Activated T-helper 17 cell treated with anti-CD3 and anti-CD28 coated beads, Interleukin-2, amount 50 U/mL, for 72 hours (primary cell): ENCODE measurements at regions not wholly inside any gene's neighbourhood (a gene's known extent, or its start where the extent isn't known, plus 50 kb on each side); places are given as distances from the start of the nearest gene placed in this dataset.

ENCODE experiments used
- ATAC-seq: fragments of 150-1000 bp; cut with Tn5 transposase; replicated peaks from 2 replicates; pipeline ENCODE4 v1.10.0; 2021; ENCODE audit warnings: mild to moderate bottlenecking, moderate library complexity
- H3K27ac Mint-ChIP-seq: one replicate; pipeline ENCODE4 v1.8.0; 2022; ENCODE audit warnings: mixed read lengths
- H3K27me3 Mint-ChIP-seq: one replicate; pipeline ENCODE4 v1.8.0; 2022; ENCODE audit warnings: mixed read lengths
- H3K36me3 Mint-ChIP-seq: one replicate; pipeline ENCODE4 v1.8.0; 2022; ENCODE audit warnings: low read depth, mild to moderate bottlenecking, mixed read lengths
- H3K4me1 Mint-ChIP-seq: one replicate; pipeline ENCODE4 v1.8.0; 2022; ENCODE audit warnings: mixed read lengths
- H3K4me3 Mint-ChIP-seq: one replicate; pipeline ENCODE4 v1.8.0; 2022; ENCODE audit warnings: mild to moderate bottlenecking, mixed read lengths
- H3K9me3 Mint-ChIP-seq: one replicate; pipeline ENCODE4 v1.8.0; 2022; ENCODE audit warnings: mixed read lengths

DNA sequence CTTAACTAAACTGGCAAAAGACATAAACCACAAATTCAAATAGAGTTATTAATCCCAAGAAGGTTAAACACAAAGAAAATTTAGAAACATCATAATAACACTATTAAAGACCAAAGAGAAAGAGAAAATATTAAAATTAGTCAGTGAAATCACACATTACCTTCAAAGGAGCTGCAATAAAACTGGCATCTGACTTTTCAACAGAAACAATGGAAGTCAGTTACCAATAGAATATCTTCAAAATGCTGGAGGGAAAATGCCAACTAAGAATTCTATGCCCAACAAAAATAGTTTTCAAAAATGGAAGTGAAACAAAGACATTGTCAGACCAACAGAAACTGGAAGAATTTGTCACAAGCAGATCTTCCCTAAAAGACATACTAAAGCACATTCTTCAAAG, 68.7 kb upstream of the RNF7 start:
- Mint-ChIP-seq H3K9me3 (peaks cover 13% of the 10 kb centered on the region), H3K4me1 (no peaks in the 10 kb centered on the region), H3K27ac (no peak overlapping the region), H3K4me3 (no peak overlapping the region), H3K27me3 (peaks cover 3% of the 10 kb centered on the region), H3K36me3 (no peaks in the 10 kb centered on the region)
- ATAC-seq = no peak

DNA sequence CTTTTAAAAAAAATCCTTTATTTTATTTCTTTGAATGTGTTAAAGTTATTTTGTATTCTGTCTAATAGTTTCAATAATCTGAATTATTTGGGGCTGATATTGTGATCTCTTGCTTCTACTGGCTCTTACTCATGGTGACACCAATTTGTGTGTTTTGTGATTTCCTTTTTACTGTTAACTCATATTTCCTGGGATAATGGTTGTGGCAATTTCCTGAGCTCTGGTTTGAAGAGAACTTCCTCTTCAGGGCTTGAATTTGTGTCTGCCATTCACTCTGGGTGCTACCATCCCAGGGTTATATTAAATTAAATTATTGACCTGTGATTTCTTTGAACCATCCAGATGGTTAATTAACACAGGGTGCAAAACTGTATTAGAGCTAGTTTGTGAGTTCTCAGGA, 60.4 kb upstream of the RNF7 start:
- Mint-ChIP-seq H3K9me3 (peaks cover 3% of the 10 kb centered on the region), H3K36me3 (no peaks in the 10 kb centered on the region), H3K27me3 (no peaks in the 10 kb centered on the region), H3K27ac (no peak overlapping the region), H3K4me3 (no peak overlapping the region), H3K4me1 (peaks cover 11% of the 10 kb centered on the region)
- ATAC-seq = no peak

DNA sequence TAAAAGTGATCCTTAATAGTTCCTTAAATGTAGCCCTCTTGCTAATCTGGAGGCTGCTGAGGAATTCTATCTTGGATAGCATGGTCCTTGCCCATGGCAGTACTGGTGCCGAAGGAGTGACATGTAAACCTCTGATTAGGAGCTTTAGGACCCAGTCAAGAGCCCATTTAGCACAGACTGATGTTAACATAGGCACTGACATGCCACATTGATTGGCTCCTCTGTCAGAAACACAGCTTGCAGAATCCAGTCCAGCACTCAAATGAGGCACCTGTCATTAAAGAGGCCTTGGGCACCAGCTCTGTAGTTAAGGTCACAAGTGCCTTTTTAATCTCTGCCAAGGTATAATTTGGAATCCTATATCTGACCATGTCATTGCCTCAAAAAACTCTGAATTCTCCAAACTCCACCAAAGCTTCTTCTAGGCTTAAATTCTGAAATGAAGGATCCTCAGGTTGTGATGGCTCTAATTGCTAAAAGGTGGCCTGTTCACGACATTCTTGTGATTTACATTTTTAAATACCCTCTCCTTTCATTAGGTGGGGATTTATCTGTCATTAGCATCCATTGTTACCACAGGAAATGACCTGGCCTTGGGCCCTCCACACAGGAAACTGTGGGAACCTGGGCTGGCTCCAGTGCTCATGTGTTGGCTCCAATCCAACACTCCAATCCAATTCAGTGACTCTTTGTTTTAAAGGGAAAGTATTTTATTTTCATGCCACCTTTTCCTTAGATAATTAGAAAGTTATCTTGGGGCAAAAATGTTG, 57.3 kb upstream of the RNF7 start:
- H3K4me1 Mint-ChIP-seq = peaks cover 11% of the 10 kb centered on the region
- ATAC-seq = no peak
- H3K27me3 Mint-ChIP-seq = no peaks in the 10 kb centered on the region
- H3K27ac Mint-ChIP-seq = no peak overlapping the region
- peaks cover 3% of the 10 kb centered on the region for H3K9me3 Mint-ChIP-seq
- no peaks in the 10 kb centered on the region for H3K36me3 Mint-ChIP-seq
- no peak overlapping the region for H3K4me3 Mint-ChIP-seq

DNA sequence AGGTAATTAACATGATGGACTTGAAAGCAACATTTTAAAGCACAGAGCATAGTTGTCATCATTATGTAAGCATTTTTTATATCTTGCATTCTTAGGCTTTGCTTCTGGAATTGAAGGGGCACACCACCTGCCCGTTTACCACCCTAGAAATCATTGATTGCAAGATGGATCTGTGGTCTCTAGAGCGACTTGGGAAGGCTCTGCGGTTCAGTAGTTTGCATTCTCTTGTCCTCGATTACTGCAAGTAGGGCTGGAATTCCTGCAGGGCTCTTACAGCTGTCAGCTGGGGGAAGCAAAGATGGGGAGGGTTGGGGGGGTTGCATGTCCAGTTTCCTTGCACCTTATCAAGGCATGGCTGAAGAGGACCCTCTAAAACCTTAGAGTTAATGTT, 56.7 kb upstream of the RNF7 start:
- Mint-ChIP-seq H3K4me1 (peaks cover 16% of the 10 kb centered on the region), H3K27ac (peak overlapping the region; percentile 14), H3K4me3 (no peak overlapping the region), H3K27me3 (no peaks in the 10 kb centered on the region), H3K36me3 (no peaks in the 10 kb centered on the region), H3K9me3 (peaks cover 3% of the 10 kb centered on the region)
- no peak for ATAC-seq

DNA sequence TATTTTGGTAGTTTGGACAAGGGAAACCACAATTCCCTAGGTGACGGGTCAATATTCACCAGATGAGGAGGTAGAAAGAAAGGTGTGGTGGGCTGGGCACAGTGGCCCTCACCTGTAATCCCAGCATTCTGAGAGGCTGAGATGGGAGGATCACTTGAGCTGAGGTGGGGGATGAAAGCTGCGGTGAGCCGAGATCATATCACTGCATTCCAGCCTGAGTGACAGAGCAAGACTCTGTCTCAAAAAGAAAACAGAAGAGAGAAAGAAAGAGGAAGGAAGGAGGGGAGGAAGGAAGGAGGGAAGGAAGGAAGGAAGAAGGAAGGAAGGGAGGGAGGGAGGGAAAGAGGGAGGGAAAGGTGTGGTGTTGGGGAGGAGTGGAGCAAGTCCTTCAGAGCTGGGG, 56.1 kb upstream of the RNF7 start:
- ATAC-seq = no peak
- peak overlapping the region; percentile 14 for H3K27ac Mint-ChIP-seq
- H3K4me3 Mint-ChIP-seq = no peak overlapping the region
- H3K9me3 Mint-ChIP-seq = peaks cover 3% of the 10 kb centered on the region
- H3K27me3 Mint-ChIP-seq = no peaks in the 10 kb centered on the region
- peaks cover 20% of the 10 kb centered on the region for H3K4me1 Mint-ChIP-seq
- H3K36me3 Mint-ChIP-seq = no peaks in the 10 kb centered on the region

DNA sequence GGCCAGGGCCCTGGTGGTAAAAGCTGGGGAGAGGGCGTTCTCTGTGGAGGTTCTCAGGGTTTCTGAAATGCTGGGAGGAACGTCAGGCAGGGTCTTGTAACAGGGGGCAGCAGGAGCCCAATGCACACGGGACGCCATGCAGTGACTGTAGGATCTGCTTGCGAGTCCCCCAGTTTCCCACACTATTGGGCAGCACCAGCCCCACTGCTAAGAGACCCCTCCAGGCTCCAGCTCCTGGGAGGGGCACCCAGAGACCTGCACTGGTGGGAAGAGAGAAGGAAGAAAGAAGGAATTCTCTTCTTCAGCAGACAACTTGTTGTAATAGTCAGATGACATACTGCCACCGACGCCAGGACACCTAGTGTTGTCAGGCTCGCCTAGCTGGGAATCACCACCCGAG, 55.2 kb upstream of the RNF7 start:
- Mint-ChIP-seq H3K36me3 (no peaks in the 10 kb centered on the region), H3K4me1 (peaks cover 20% of the 10 kb centered on the region), H3K9me3 (peaks cover 3% of the 10 kb centered on the region), H3K27me3 (no peaks in the 10 kb centered on the region), H3K27ac (no peak overlapping the region), H3K4me3 (no peak overlapping the region)
- no peak for ATAC-seq

DNA sequence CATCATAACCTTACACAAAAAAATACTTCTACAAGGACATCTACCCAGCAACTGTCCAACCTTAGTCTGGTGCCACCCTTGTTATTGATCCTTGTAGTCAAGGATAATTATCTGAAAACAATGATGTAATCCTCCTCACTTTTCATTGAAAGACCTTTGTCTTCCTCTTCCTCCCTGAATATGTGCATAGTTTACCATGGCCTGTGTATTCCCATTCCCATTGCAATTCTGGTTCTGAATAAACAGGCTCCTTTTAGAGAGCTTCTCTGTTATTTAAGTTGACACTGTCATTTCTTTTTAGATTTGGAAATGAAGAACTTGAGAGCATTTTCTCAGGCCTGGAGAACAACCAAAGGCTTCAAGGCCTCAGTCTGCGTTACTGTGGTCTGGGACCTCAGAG, 53.3 kb upstream of the RNF7 start:
- ATAC-seq = no peak
- H3K27me3 Mint-ChIP-seq = no peaks in the 10 kb centered on the region
- no peak overlapping the region for H3K27ac Mint-ChIP-seq
- peaks cover 18% of the 10 kb centered on the region for H3K4me1 Mint-ChIP-seq
- peaks cover under 1% of the 10 kb centered on the region for H3K9me3 Mint-ChIP-seq
- no peak overlapping the region for H3K4me3 Mint-ChIP-seq
- no peaks in the 10 kb centered on the region for H3K36me3 Mint-ChIP-seq

DNA sequence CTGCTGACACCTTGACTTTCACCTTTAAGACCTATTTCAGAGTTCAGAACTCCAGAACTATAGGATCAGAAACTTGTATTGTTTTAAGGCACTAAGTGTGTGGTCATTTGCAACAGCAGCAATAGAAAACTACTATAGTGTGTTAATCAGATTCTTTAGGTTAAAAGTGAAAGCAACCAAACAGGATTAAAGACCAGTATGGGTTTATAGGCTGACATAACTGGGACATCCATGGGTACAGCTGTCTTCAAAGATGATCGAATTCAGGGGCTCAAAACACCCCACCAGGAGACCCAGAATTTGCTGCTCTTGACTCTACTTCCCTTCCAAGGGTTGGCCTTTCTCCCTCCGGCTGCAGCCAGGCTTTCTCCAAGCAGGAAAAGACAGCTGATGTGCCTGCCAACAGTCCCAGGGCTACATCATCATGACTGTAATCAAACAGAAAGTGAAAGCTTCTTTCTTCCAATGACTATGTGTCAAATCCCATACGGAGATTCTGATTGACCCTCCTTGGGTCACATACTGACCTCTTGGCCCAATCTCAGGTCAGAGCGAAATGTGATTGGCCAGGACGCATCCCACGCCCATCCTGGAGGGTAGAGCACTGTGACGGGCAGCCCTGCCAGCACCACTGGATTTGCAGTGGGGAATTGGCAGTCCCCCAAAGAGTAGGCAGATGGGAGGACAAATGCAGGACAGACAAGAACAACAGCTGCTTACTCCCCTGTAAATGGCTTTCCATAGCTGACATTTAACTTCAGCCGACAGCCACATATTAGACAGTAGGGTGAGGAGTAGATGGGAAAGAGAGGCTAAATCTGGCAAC, 51.4 kb upstream of the RNF7 start:
- Mint-ChIP-seq H3K27me3 (no peaks in the 10 kb centered on the region), H3K36me3 (no peaks in the 10 kb centered on the region), H3K4me1 (peaks cover 14% of the 10 kb centered on the region), H3K4me3 (peak overlapping the region; percentile 66), H3K27ac (peak overlapping the region; percentile 71), H3K9me3 (no peaks in the 10 kb centered on the region)
- peak; percentile 81 for ATAC-seq
